ENCODE measurements at regions not wholly inside any gene's neighbourhood (a gene's known extent, or its start where the extent isn't known, plus 50 kb on each side); places are given as distances from the start of the nearest gene placed in this dataset.

DNA sequence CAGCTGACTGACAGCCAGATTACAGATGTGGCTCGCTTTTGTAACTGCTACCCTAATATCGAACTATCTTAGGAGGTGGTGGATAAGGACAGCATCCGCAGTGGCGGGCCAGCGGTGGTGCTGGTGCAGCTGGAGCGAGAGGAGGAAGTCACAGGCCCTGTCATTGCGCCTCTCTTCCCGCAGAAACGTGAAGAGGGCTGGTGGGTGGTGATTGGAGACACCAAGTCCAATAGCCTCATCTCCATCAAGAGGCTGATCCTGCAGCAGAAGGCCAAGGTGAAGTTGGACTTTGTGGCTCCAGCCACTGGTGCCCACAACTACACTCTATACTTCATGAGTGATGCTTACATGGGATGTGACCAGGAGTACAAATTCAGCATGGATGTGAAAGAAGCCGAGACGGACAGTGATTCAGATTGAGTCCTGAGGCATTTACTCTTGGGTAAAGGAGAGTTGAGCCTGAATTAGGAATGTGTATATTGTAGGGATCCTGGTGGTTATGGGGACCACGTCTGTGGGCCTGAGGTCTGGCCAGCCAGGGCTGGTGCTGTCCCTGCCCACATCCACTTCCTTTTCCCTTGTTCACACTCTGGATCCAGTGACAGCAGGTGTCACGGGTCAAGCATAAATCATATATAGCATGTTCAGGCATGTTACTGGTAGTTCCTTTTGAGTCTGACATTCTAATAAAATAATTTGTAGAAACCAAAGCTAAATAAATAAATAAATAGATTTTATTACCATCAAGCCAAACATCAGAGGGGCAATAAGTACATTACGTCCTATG is 89.0 kb upstream of the SMURF2 start:
- TF ChIP-seq, protein P1, sequence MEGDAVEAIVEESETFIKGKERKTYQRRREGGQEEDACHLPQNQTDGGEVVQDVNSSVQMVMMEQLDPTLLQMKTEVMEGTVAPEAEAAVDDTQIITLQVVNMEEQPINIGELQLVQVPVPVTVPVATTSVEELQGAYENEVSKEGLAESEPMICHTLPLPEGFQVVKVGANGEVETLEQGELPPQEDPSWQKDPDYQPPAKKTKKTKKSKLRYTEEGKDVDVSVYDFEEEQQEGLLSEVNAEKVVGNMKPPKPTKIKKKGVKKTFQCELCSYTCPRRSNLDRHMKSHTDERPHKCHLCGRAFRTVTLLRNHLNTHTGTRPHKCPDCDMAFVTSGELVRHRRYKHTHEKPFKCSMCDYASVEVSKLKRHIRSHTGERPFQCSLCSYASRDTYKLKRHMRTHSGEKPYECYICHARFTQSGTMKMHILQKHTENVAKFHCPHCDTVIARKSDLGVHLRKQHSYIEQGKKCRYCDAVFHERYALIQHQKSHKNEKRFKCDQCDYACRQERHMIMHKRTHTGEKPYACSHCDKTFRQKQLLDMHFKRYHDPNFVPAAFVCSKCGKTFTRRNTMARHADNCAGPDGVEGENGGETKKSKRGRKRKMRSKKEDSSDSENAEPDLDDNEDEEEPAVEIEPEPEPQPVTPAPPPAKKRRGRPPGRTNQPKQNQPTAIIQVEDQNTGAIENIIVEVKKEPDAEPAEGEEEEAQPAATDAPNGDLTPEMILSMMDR (conservative IDR thresholded peaks at IDR 0.05; ENCODE audit: low read depth in 2 of 2) = no peak
- no peak for TF ChIP-seq POLR2AphosphoS5 (IDR thresholded peaks at IDR 0.05; ENCODE audit: low read depth)
- no peak for TF ChIP-seq EZH2 (IDR thresholded peaks at IDR 0.05; ENCODE audit: low read depth, unreplicated experiment)

Measured in GM23338 (cell line).